ENCODE measurements at regions not wholly inside any gene's neighbourhood (a gene's known extent, or its start where the extent isn't known, plus 50 kb on each side); places are given as distances from the start of the nearest gene placed in this dataset.

- TF ChIP-seq EZH2 (IDR thresholded peaks at IDR 0.05; ENCODE audit: borderline replicate concordance, low read length): no peak
- TF ChIP-seq, protein P1, sequence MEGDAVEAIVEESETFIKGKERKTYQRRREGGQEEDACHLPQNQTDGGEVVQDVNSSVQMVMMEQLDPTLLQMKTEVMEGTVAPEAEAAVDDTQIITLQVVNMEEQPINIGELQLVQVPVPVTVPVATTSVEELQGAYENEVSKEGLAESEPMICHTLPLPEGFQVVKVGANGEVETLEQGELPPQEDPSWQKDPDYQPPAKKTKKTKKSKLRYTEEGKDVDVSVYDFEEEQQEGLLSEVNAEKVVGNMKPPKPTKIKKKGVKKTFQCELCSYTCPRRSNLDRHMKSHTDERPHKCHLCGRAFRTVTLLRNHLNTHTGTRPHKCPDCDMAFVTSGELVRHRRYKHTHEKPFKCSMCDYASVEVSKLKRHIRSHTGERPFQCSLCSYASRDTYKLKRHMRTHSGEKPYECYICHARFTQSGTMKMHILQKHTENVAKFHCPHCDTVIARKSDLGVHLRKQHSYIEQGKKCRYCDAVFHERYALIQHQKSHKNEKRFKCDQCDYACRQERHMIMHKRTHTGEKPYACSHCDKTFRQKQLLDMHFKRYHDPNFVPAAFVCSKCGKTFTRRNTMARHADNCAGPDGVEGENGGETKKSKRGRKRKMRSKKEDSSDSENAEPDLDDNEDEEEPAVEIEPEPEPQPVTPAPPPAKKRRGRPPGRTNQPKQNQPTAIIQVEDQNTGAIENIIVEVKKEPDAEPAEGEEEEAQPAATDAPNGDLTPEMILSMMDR (IDR thresholded peaks at IDR 0.05; ENCODE audit: low read length): no peak
- no peaks in the 10 kb centered on the region for H3K79me2 ChIP-seq (ENCODE audit: insufficient read depth, low read length)
- no peak overlapping the region for H3K9ac ChIP-seq (ENCODE audit: low read length)
- H3K9me2 ChIP-seq (ENCODE audit: low read depth, low read length): no peaks in the 10 kb centered on the region
- H3F3A ChIP-seq (ENCODE audit: insufficient read depth, low read length): no peaks in the 10 kb centered on the region
- H3K4me3 ChIP-seq (ENCODE audit: low read depth, low read length, poor library complexity, severe bottlenecking): no peak overlapping the region
- H3K4me2 ChIP-seq (ENCODE audit: low read length): no peak overlapping the region
- H4K20me1 ChIP-seq (ENCODE audit: insufficient read depth, low read length): no peaks in the 10 kb centered on the region
- no peaks in the 10 kb centered on the region for H3K36me3 ChIP-seq (ENCODE audit: insufficient read depth, low read length)
- H3K4me1 ChIP-seq (ENCODE audit: insufficient read depth, low read length, severe bottlenecking): no peaks in the 10 kb centered on the region
- no peaks in the 10 kb centered on the region for H3K9me3 ChIP-seq (ENCODE audit: low read length)
- H2AFZ ChIP-seq (ENCODE audit: low read length): no peak overlapping the region
- no peaks in the 10 kb centered on the region for H3K27me3 ChIP-seq (ENCODE audit: insufficient read depth, low read length)
- no peak overlapping the region for H3K27ac ChIP-seq (ENCODE audit: low read depth, low read length, poor library complexity, severe bottlenecking)
These were observed 230.1 kb upstream of the FAT4 start for GRCh38 chr4:125084608-125085007.

GRCh38 chr4:125082729-125083417 is 231.9 kb upstream of the FAT4 start:
- H3K4me2 ChIP-seq (ENCODE audit: low read length): no peak overlapping the region
- H3K27me3 ChIP-seq (ENCODE audit: insufficient read depth, low read length): no peaks in the 10 kb centered on the region
- no peak overlapping the region for H3K9ac ChIP-seq (ENCODE audit: low read length)
- no peak overlapping the region for H3K4me3 ChIP-seq (ENCODE audit: low read depth, low read length, poor library complexity, severe bottlenecking)
- no peaks in the 10 kb centered on the region for H3K9me3 ChIP-seq (ENCODE audit: low read length)
- no peak for TF ChIP-seq EZH2 (IDR thresholded peaks at IDR 0.05; ENCODE audit: borderline replicate concordance, low read length)
- TF ChIP-seq, protein P1 (IDR thresholded peaks at IDR 0.05; ENCODE audit: low read length): no peak
- H4K20me1 ChIP-seq (ENCODE audit: insufficient read depth, low read length): no peaks in the 10 kb centered on the region
- no peaks in the 10 kb centered on the region for H3K4me1 ChIP-seq (ENCODE audit: insufficient read depth, low read length, severe bottlenecking)
- no peaks in the 10 kb centered on the region for H3K79me2 ChIP-seq (ENCODE audit: insufficient read depth, low read length)
- H2AFZ ChIP-seq (ENCODE audit: low read length): no peak overlapping the region
- H3K36me3 ChIP-seq (ENCODE audit: insufficient read depth, low read length): no peaks in the 10 kb centered on the region
- no peaks in the 10 kb centered on the region for H3K9me2 ChIP-seq (ENCODE audit: low read depth, low read length)
- H3F3A ChIP-seq (ENCODE audit: insufficient read depth, low read length): no peaks in the 10 kb centered on the region
- no peak overlapping the region for H3K27ac ChIP-seq (ENCODE audit: low read depth, low read length, poor library complexity, severe bottlenecking)

- no peak overlapping the region for H3K4me3 ChIP-seq (ENCODE audit: low read depth, low read length, poor library complexity, severe bottlenecking)
- H3K9me3 ChIP-seq (ENCODE audit: low read length): no peaks in the 10 kb centered on the region
- no peak overlapping the region for H3K27ac ChIP-seq (ENCODE audit: low read depth, low read length, poor library complexity, severe bottlenecking)
- no peaks in the 10 kb centered on the region for H3F3A ChIP-seq (ENCODE audit: insufficient read depth, low read length)
- no peaks in the 10 kb centered on the region for H4K20me1 ChIP-seq (ENCODE audit: insufficient read depth, low read length)
- TF ChIP-seq, protein P1 (IDR thresholded peaks at IDR 0.05; ENCODE audit: low read length): no peak
- TF ChIP-seq EZH2 (IDR thresholded peaks at IDR 0.05; ENCODE audit: borderline replicate concordance, low read length): no peak
- H3K4me2 ChIP-seq (ENCODE audit: low read length): no peak overlapping the region
- no peaks in the 10 kb centered on the region for H3K79me2 ChIP-seq (ENCODE audit: insufficient read depth, low read length)
- no peaks in the 10 kb centered on the region for H3K9me2 ChIP-seq (ENCODE audit: low read depth, low read length)
- H3K36me3 ChIP-seq (ENCODE audit: insufficient read depth, low read length): no peaks in the 10 kb centered on the region
- H3K4me1 ChIP-seq (ENCODE audit: insufficient read depth, low read length, severe bottlenecking): no peaks in the 10 kb centered on the region
- H3K27me3 ChIP-seq (ENCODE audit: insufficient read depth, low read length): no peaks in the 10 kb centered on the region
- H2AFZ ChIP-seq (ENCODE audit: low read length): no peak overlapping the region
- no peak overlapping the region for H3K9ac ChIP-seq (ENCODE audit: low read length)
These were observed 242.5 kb upstream of the FAT4 start for GRCh38 chr4:125072269-125072668.

Measured in OCI-LY1 (cell line).